ENCODE measurements at regions not wholly inside any gene's neighbourhood (a gene's known extent, or its start where the extent isn't known, plus 50 kb on each side); places are given as distances from the start of the nearest gene placed in this dataset.

GRCh38 chr2:173843526-173843925 lies 121.6 kb downstream of the SP3 start:
- Histone ChIP-seq H3K79me1 (ENCODE audit: low read depth, low read length) (no peaks in the 10 kb centered on the region), H4K20me1 (replicated peaks in 1 of 2; ENCODE audit: control insufficient read depth in 1 of 2, insufficient read depth in 2 of 2, low read length in 2 of 2) (no peaks in the 10 kb centered on the region), H3K14ac (ENCODE audit: insufficient read length) (no peak overlapping the region), H3K4me3 (ENCODE audit: extremely low read depth in 1 of 4, insufficient read depth in 2 of 4, low read depth in 3 of 4, low read length in 4 of 4) (no peak overlapping the region), H3K27me3 (replicated peaks in 1 of 4; ENCODE audit: control insufficient read depth in 3 of 4, extremely low read depth in 1 of 4, insufficient read depth in 3 of 4, low read length in 3 of 4) (no peaks in the 10 kb centered on the region), H3K9me3 (ENCODE audit: insufficient read depth in 2 of 2, low read depth in 1 of 2, low read length in 1 of 2) (no peaks in the 10 kb centered on the region), H3K23ac (ENCODE audit: insufficient read length) (no peak overlapping the region), H3K18ac (ENCODE audit: extremely low read depth, low read length) (no peak overlapping the region), H4K91ac (replicated peaks; ENCODE audit: insufficient read length, low read length) (no peak overlapping the region), H3K36me3 (ENCODE audit: control insufficient read depth in 2 of 4, insufficient read depth in 4 of 4, low read length in 3 of 4) (no peaks in the 10 kb centered on the region), H3K23me2 (ENCODE audit: low read depth, low read length) (no peaks in the 10 kb centered on the region; the same call in 1 of the 2 replicates), H2BK5ac (ENCODE audit: low read depth, low read length) (no peak overlapping the region), H3K4ac (replicated peaks; ENCODE audit: insufficient read length, low read depth, low read length) (no peak overlapping the region), H4K5ac (ENCODE audit: insufficient read length, low read depth, low read length) (no peak overlapping the region), H3K9ac (replicated peaks in 1 of 4; ENCODE audit: extremely low read depth in 1 of 4, low read depth in 3 of 4, low read length in 3 of 4) (no peak overlapping the region), H2BK15ac (ENCODE audit: low read length) (no peak overlapping the region), H2BK120ac (replicated peaks; ENCODE audit: low read depth, low read length) (no peak overlapping the region), H2BK12ac (ENCODE audit: low read depth, low read length) (no peak overlapping the region), H3K56ac (replicated peaks; ENCODE audit: insufficient read length, low read depth, low read length) (no peak overlapping the region), H3K27ac (ENCODE audit: low read depth, low read length) (no peak overlapping the region), H3K79me2 (ENCODE audit: control insufficient read depth in 1 of 2, insufficient read depth in 2 of 2, low read length in 2 of 2) (no peaks in the 10 kb centered on the region), H2AK5ac (ENCODE audit: low read depth, low read length) (no peak overlapping the region), H3K4me2 (ENCODE audit: insufficient read depth in 1 of 2, low read depth in 2 of 2, low read length in 2 of 2) (no peak overlapping the region), H3K4me1 (replicated peaks in 1 of 4; ENCODE audit: control insufficient read depth in 3 of 4, insufficient read depth in 4 of 4, low read length in 3 of 4) (no peaks in the 10 kb centered on the region), H2BK20ac (ENCODE audit: low read length) (no peak overlapping the region), H2AFZ (ENCODE audit: low read length) (no peak overlapping the region), H4K8ac (ENCODE audit: extremely low read depth, insufficient read depth, low read length) (no peak overlapping the region)
- no peak for DNase-seq (ENCODE audit: low read depth in 1 of 2, low spot score in 2 of 2)
- TF ChIP-seq BCL11A (IDR thresholded peaks at IDR 0.05; ENCODE audit: low read depth in 2 of 2, low read length in 2 of 2) (no peak), SIX5 (IDR thresholded peaks at IDR 0.05; ENCODE audit: low read depth, low read length) (no peak), GTF2F1 (IDR thresholded peaks at IDR 0.05; ENCODE audit: borderline replicate concordance, low read depth, low read length) (no peak), YY1 (IDR thresholded peaks at IDR 0.05; ENCODE audit: low read depth, low read length) (no peak), PHF8 (conservative IDR thresholded peaks at IDR 0.05; ENCODE audit: low read depth, low read length) (no peak), HDAC6 (IDR thresholded peaks at IDR 0.05; ENCODE audit: low read depth, low read length) (no peak), ATF3 (IDR thresholded peaks at IDR 0.05; ENCODE audit: insufficient read depth, low read depth, low read length) (no peak), CBX8 (IDR thresholded peaks at IDR 0.05; ENCODE audit: borderline replicate concordance, low read depth, low read length) (no peak), CREB1 (IDR thresholded peaks at IDR 0.05) (no peak), HDAC2 (IDR thresholded peaks at IDR 0.05; ENCODE audit: borderline replicate concordance in 1 of 2, low read depth in 2 of 2, low read length in 2 of 2) (no peak), BRCA1 (IDR thresholded peaks at IDR 0.05; ENCODE audit: low read depth, low read length) (no peak), SIRT6 (IDR thresholded peaks at IDR 0.05; ENCODE audit: low read length) (no peak)
- ChIA-PET CTCF (ENCODE audit: partially characterized antibody) (no interaction called here), POLR2A (ENCODE audit: partially characterized antibody) (no interaction called here)
- no peak for FAIRE-seq
- 76% methylated on average over 6 of the region's 6 CpGs; no CpG with 5 or more reads in 1 of the 2 experiments for WGBS, 2 experiments (ENCODE audit: extremely low coverage in 1 of 2, insufficient coverage in 1 of 2, insufficient read length in 1 of 2, insufficient replicate concordance in 2 of 2, low coverage in 1 of 2, low lambda C conversion rate in 2 of 2, missing lambda C conversion rate in 1 of 2)
